B cell (primary cell): ENCODE measurements at regions not wholly inside any gene's neighbourhood (a gene's known extent, or its start where the extent isn't known, plus 50 kb on each side); places are given as distances from the start of the nearest gene placed in this dataset.

ENCODE experiments used
- ATAC-seq: fragments of 200-7000 bp; cut with Tn5 transposase; one replicate; pipeline ENCODE4 v1.10.0; 2021; ENCODE audit warnings: low read depth, mild to moderate bottlenecking, moderate number of reproducible peaks, moderate library complexity
- CTCF ChIA-PET: fragments of 350-600 bp; sonication (Branson Sonifier 250); formaldehyde crosslinking; loops from one replicate; lab custom pipeline; 2021; ENCODE audit warnings: antibody characterized with exemption, inconsistent platforms; lab: Charles Lee
- POLR2A ChIA-PET: fragments of 350-600 bp; sonication (Branson Sonifier 250); formaldehyde crosslinking; loops from one replicate; lab custom pipeline; 2021; ENCODE audit warnings: antibody characterized with exemption; lab: Charles Lee
- DNase-seq: peaks from one replicate; pipeline ENCODE4 v3.0.0; 2013
- H2AFZ ChIP-seq: 2 replicates; pipeline ENCODE4 v1.6.1; 2012; ENCODE audit warnings: mild to moderate bottlenecking, low read depth, low read length; ENCODE audit not compliant: insufficient read depth, poor library complexity, severe bottlenecking
- H3K27ac ChIP-seq, 2 donors: 1 replicate in 1 of 2; 2 replicates in 1 of 2; pipeline ENCODE4 v1.5.1; 2012 to 2013; ENCODE audit warnings: low read length in 2 of 2, mild to moderate bottlenecking in 2 of 2, moderate library complexity in 1 of 2
- H3K27me3 ChIP-seq, 4 experiments: fragments of 200-600 bp in 1 of 4; sonication (generic) in 1 of 4; replicated peaks in 1 of 4; 1 replicate in 2 of 4; 2 replicates in 2 of 4; pipeline versions ENCODE4 v1.6.1 to v1.7.0; 2013 to 2016; ENCODE audit warnings: low read length in 3 of 4, mild to moderate bottlenecking in 2 of 4, mixed read lengths in 1 of 4, moderate library complexity in 1 of 4; ENCODE audit not compliant: insufficient read depth in 4 of 4, control insufficient read depth in 3 of 4; ENCODE audit errors: control extremely low read depth in 1 of 4
- H3K36me3 ChIP-seq, 2 experiments: replicated peaks in 1 of 2; 1 replicate in 1 of 2; 2 replicates in 1 of 2; pipeline versions ENCODE4 v1.6.1 to v1.7.1; 2013; ENCODE audit warnings: low read length in 1 of 2; ENCODE audit not compliant: insufficient read depth in 2 of 2, control insufficient read depth in 1 of 2; ENCODE audit errors: control extremely low read depth in 1 of 2, extremely low read depth in 1 of 2
- H3K4me1 ChIP-seq, 2 donors: fragments of 200-600 bp in 1 of 2; sonication (generic) in 1 of 2; 1 replicate in 1 of 2; 2 replicates in 1 of 2; pipeline versions ENCODE4 v1.5.1 to v1.6.1; 2013 to 2017; ENCODE audit warnings: low read length in 2 of 2; ENCODE audit not compliant: control insufficient read depth in 2 of 2, insufficient read depth in 2 of 2
- H3K4me2 ChIP-seq: replicated peaks from 2 replicates; pipeline ENCODE3; 2012; ENCODE audit warnings: mild to moderate bottlenecking, low read depth, low read length; ENCODE audit not compliant: poor library complexity, severe bottlenecking
- H3K4me3 ChIP-seq, 5 experiments: fragments of 200-600 bp in 1 of 5; sonication (generic) in 1 of 5; 1 replicate in 3 of 5; 2 replicates in 2 of 5; pipeline versions ENCODE4 v1.5.1 to v1.7.0; 2011 to 2016; ENCODE audit warnings: low read length in 4 of 5, mild to moderate bottlenecking in 4 of 5, low read depth in 2 of 5, control low read depth in 1 of 5, moderate library complexity in 1 of 5; ENCODE audit not compliant: insufficient read depth in 1 of 5; ENCODE audit errors: control extremely low read depth in 1 of 5, extremely low read depth in 1 of 5
- H3K79me2 ChIP-seq: fragments of 200-600 bp; sonication (generic); one replicate; pipeline ENCODE4 v1.6.0; 2016; ENCODE audit warnings: low read length; ENCODE audit not compliant: control insufficient read depth, insufficient read depth
- H3K9ac ChIP-seq: fragments of 200-600 bp; sonication (generic); 2 replicates; pipeline ENCODE4 v1.6.1; 2017; ENCODE audit warnings: mild to moderate bottlenecking, low read length, moderate library complexity
- H3K9me3 ChIP-seq, 3 donors: one replicate each; pipeline versions ENCODE4 v1.6.1 to v1.7.1; 2013; ENCODE audit warnings: low read length in 2 of 3; ENCODE audit not compliant: control insufficient read depth in 2 of 3, insufficient read depth in 1 of 3; ENCODE audit errors: control extremely low read depth in 1 of 3
- H4K20me1 ChIP-seq: 2 replicates; pipeline ENCODE4 v1.6.0; 2012; ENCODE audit warnings: mild to moderate bottlenecking, low read length; ENCODE audit not compliant: insufficient read depth, control insufficient read depth, poor library complexity, severe bottlenecking
- H3K27ac Mint-ChIP-seq: one replicate; pipeline ENCODE4 v1.8.0; 2021; ENCODE audit warnings: mixed read lengths
- H3K27me3 Mint-ChIP-seq: one replicate; pipeline ENCODE4 v1.8.0; 2021; ENCODE audit warnings: mixed read lengths
- H3K4me1 Mint-ChIP-seq: one replicate; pipeline ENCODE4 v1.8.0; 2021; ENCODE audit warnings: mixed read lengths
- H3K4me3 Mint-ChIP-seq: one replicate; pipeline ENCODE4 v1.8.0; 2021; ENCODE audit warnings: mixed read lengths
- H3K9me3 Mint-ChIP-seq: one replicate; pipeline ENCODE4 v1.8.0; 2022; ENCODE audit warnings: mixed read lengths; ENCODE audit not compliant: insufficient read depth
- CTCF ChIP-seq: fragments of 200-600 bp; IDR thresholded peaks from one replicate; pipeline ENCODE4 v1.8.0; 2022; ENCODE audit warnings: antibody characterized with exemption, mild to moderate bottlenecking
- EZH2 ChIP-seq: IDR thresholded peaks from 2 replicates; pipeline ENCODE4 v1.6.1; 2012; ENCODE audit warnings: borderline replicate concordance, low read depth, mild to moderate bottlenecking, moderate library complexity, low read length; ENCODE audit not compliant: insufficient read depth, poor library complexity, severe bottlenecking
- WGBS: methylation state at CpG from one replicate; pipeline ENCODE4 v1.1.5; 2013; ENCODE audit warnings: missing lambda C conversion rate; ENCODE audit not compliant: insufficient coverage; 5-methylcytosine and 5-hydroxymethylcytosine counted together
- intact Hi-C: fragments of 100-400 bp; cut with micrococcal nuclease; formaldehyde crosslinking; loops from one replicate; pipeline ENCODE4 v1.10.0; 2022

GRCh38 chr13:106660746-106661625, 93.0 kb upstream of the ARGLU1 start:
- POLR2A ChIA-PET: no interaction called here
- intact Hi-C loops: no loop called here

More at GRCh38 chr13:106660746-106661625, 93.0 kb upstream of the ARGLU1 start:
- H3K4me3 ChIP-seq: no peak overlapping the region
- Mint-ChIP-seq H3K27ac (no peak overlapping the region), H3K27me3 (no peaks in the 10 kb centered on the region), H3K9me3 (no peaks in the 10 kb centered on the region), H3K4me1 (peaks cover 11% of the 10 kb centered on the region), H3K4me3 (no peak overlapping the region)
- no peak overlapping the region for H2AFZ ChIP-seq
- CTCF ChIA-PET: no interaction called here
- H3K79me2 ChIP-seq: no peaks in the 10 kb centered on the region
- ATAC-seq: no peak
- H3K4me1 ChIP-seq: peaks cover 4 to 12% of the 10 kb centered on the region in 2 donors
- H4K20me1 ChIP-seq: no peaks in the 10 kb centered on the region
- no peaks in the 10 kb centered on the region for H3K27me3 ChIP-seq
- WGBS: 88% methylated on average over 1 of the region's 6 CpGs
- no peaks in the 10 kb centered on the region for H3K9me3 ChIP-seq
- DNase-seq: no peak
- TF ChIP-seq EZH2 (no peak), CTCF (no peak)
- H3K27ac ChIP-seq: no peak overlapping the region
- H3K36me3 ChIP-seq: no peaks in the 10 kb centered on the region
- H3K4me2 ChIP-seq: no peak overlapping the region
- H3K9ac ChIP-seq: no peak overlapping the region
